H7 (cell line): ENCODE measurements at regions not wholly inside any gene's neighbourhood (a gene's known extent, or its start where the extent isn't known, plus 50 kb on each side); places are given as distances from the start of the nearest gene placed in this dataset.
"Not testable (repeated sequence)": the region's sequence is repeated elsewhere in the genome, so short reads cannot be mapped to it uniquely, and the experiment has no call there.

ENCODE experiments used
- DNase-seq: peaks from one replicate; pipeline ENCODE4 v3.0.0; 2012
- H3K27me3 ChIP-seq: 2 replicates; pipeline ENCODE4 v1.6.0; 2011; ENCODE audit warnings: mild to moderate bottlenecking, low read length; ENCODE audit not compliant: control insufficient read depth, insufficient read depth
- H3K36me3 ChIP-seq: replicated peaks from 2 replicates; pipeline ENCODE4 v1.5.1; 2011; ENCODE audit warnings: low read length; ENCODE audit not compliant: control insufficient read depth, insufficient read depth
- H3K4me3 ChIP-seq: 2 replicates; pipeline ENCODE4 v1.5.1; 2011; ENCODE audit warnings: low read depth, mild to moderate bottlenecking, control low read depth, low read length, moderate library complexity; ENCODE audit not compliant: insufficient read depth

DNA sequence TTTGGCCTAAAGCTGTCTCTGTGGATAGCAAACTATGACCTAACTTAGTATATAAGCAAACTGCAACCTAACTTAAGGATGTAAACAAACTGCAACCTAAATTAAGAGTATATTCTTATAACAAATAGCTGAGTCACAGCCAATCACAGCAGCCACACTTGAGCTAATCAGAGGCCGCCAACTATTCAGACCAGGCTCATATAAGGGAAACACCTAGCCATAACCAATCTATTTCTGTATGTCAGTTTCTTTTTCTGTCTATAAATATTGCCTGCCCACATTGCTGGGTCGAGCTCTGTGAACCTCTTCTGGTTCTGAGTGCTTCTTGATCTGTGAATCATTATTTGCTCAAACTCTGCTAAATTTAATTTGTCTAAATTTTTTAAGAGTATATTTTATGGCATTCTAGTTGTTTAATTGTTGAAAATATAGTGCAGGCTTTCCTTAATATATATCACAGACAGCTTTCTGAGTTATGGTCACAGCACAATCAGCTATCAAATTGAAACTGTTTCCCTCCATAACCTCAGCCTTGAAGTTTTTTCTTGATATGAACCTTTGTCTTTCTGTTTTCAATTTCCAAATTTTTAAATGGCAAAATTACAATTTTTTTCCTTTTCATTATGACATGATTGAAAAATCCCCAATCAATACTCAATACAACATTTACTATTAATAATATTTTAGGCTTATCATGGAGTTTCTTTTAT lies 327.1 kb upstream of the NUDT12 start:
- H3K27me3 ChIP-seq, result no peaks in the 10 kb centered on the region

DNA sequence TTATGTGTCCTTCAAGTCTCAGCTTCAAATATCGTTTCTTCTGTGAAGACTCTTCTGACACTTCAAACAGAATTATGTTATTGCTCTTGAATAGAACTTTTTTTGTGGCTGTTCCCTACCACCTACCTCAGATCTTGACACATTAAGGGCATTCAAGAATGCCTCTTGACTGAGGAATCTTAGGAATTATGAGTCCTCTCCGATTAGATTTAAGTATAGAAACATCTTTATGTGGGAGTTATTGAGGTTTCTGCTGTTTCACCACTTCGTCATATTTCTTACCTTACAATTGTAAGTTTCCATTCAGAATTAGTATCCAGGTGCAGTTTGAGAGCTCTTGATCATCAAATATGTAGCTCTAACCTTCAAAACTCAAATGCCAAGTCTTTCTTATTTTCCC lies 324.2 kb upstream of the NUDT12 start:
- Histone ChIP-seq H3K36me3 (no peaks in the 10 kb centered on the region), H3K27me3 (no peaks in the 10 kb centered on the region), H3K4me3 (no peak overlapping the region)
- no peak for DNase-seq

More for the DNA sequence above, 327.1 kb upstream of the NUDT12 start:
- Histone ChIP-seq H3K4me3 (no peak overlapping the region), H3K36me3 (no peaks in the 10 kb centered on the region)
- no peak for DNase-seq

DNA sequence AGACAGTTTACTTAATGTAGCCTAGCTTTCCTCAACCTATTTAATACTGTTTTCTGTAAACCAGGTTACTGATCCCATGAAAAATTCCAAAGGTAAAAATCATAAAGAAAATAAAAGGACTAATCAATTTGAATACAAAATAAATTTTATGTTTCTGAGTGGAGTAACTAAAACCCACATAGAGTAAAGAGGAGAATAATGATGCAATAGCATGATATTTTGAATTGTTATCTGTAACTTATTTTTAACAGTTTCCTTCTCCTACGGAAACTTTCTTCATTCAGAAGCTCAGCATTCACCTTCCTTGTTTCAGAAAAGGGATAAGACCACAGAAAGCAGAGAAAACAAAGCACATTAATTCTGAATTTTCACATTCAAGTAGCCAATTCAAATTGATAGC lies 320.6 kb upstream of the NUDT12 start:
- no peak for DNase-seq
- no peaks in the 10 kb centered on the region for H3K27me3 ChIP-seq

DNA sequence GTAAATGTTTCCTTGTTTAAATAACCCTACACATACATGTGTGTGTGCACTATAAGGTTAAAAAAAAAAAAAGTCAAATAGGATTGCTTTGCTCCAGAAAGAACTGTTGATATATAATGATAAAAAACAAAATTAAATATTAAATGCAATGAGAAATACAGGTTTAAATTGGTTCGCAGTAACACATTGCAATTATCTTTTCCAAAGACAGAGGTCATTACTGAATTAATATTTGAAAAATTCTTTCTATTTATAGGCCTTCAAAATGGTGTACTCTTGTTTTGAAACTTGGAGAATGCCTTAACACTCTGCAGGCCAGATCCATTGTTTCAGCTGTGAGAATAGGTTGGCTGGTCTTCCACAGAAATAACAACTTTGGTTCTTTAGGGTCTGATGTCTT lies 319.0 kb upstream of the NUDT12 start:
- DNase-seq, result no peak
- no peaks in the 10 kb centered on the region for H3K36me3 ChIP-seq
- H3K4me3 ChIP-seq, result no peak overlapping the region
- no peaks in the 10 kb centered on the region for H3K27me3 ChIP-seq

More for the DNA sequence above, 320.6 kb upstream of the NUDT12 start:
- H3K36me3 ChIP-seq, result no peaks in the 10 kb centered on the region
- H3K4me3 ChIP-seq, result no peak overlapping the region

DNA sequence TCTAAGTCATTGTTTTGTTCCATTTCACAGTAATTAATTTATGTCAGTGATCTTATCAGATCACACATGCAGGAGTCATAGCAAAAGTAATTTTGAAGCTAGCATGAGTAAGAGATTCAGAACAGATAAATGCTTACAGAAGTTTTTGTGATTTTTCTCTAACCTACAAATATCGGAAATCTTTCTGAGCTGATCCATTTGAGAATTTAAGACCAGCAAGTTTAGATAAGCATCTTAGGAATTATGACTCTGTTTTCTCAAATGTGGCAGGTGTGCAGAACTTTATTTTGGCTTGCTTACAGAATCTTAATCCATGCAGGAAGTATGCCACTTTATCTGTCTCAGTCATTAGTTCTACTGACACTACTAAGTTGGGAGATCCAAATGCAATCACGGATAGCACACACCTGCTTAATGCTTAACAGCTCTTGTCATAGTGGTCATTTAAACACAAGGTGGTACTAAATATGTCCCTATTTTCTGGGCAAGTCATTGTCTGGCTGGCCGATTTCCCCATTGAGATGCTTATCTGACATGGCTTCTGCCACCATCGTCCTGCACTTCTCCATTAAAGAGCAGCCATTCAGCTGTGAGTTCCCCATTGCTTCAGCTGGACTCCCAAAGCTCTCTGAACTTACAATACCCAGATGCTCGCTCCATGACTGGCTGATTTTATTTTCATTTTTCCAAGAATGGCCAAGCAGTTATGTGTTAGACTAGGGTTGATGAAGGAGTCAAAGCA lies 305.4 kb upstream of the NUDT12 start:
- H3K36me3 ChIP-seq, result no peaks in the 10 kb centered on the region
- no peak overlapping the region for H3K4me3 ChIP-seq
- H3K27me3 ChIP-seq, result no peaks in the 10 kb centered on the region
- no peak for DNase-seq

DNA sequence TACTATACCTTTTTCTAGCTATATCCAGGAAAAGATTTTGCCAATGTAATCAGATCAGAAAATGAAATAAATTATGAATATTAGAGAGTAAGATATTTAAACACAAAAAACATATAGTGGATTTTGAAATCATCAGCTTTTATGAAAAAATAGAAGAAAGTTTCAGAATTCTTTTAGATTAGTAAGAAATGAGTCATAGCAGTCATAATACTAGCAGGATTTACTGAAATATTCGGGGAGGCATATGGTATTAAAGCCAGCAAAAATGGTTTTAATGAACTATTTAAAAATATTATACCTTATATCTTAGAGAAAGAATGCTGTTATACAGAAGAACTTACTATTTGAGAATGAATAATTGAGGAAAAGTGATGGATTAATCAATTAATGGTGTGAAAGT lies 303.6 kb upstream of the NUDT12 start:
- DNase-seq, result no peak
- H3K36me3 ChIP-seq, result no peaks in the 10 kb centered on the region
- H3K27me3 ChIP-seq, result no peaks in the 10 kb centered on the region
- no peak overlapping the region for H3K4me3 ChIP-seq

DNA sequence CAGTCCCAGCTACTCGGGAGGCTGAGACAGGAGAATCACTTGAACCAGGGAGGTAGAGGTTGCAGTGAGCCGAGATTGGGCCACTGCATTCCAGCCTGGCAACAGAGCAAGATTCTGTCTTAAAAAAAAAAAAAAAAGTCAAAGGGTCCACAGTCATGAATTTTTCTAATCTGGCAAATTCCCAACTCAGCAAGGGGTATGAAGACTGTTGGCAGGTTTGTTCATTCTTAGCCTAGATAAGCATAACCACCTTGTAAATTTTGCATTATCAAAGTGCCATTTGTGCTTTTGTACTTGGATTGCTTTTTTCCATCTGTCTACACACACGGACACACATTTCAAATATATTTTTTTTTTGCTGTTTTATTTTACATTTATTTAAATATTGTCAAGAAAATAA lies 299.8 kb upstream of the NUDT12 start:
- no peak overlapping the region for H3K4me3 ChIP-seq
- no peak for DNase-seq
- no peaks in the 10 kb centered on the region for H3K36me3 ChIP-seq
- no peaks in the 10 kb centered on the region for H3K27me3 ChIP-seq

DNA sequence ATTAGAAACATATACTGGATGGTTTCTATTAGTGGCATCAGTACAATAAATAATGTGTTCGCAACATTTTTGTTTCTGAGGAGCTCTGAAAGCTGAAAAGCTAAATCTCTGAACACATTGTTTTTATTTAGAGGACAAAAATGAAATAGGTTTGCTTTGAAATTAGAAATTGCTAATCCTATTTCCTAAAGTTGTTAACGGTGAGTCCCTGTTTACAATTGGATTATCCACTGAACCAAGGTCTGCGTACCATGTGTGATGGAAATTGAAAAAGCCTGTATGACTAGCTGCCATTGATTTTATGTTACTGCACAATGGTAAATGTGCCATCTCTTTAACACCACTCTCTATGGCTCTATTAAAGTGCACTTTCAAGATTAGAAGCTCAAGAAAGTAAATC lies 297.7 kb upstream of the NUDT12 start:
- Histone ChIP-seq H3K36me3 (no peaks in the 10 kb centered on the region), H3K27me3 (no peaks in the 10 kb centered on the region), H3K4me3 (no peak overlapping the region)
- no peak for DNase-seq

DNA sequence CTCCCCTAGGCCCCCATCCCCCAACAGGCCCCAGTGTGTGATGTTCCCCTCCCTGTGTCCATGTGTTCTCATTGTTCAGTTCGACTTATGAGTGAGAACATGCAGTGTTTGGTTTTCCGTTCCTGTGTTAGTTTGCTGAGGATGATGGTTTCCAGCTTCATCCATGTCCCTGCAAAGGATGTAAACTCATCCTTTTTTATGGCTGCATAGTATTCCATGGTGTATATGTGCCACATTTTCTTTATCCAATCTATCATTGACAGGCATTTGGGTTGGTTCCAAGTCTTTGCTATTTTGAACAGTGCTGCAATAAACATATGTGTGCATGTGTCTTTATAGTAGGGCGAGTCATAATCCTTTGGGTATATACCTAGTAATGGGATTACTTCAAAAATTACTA lies 295.8 kb upstream of the NUDT12 start:
- not testable (repeated sequence) for H3K36me3 ChIP-seq, DNase-seq, H3K4me3 ChIP-seq, H3K27me3 ChIP-seq

DNA sequence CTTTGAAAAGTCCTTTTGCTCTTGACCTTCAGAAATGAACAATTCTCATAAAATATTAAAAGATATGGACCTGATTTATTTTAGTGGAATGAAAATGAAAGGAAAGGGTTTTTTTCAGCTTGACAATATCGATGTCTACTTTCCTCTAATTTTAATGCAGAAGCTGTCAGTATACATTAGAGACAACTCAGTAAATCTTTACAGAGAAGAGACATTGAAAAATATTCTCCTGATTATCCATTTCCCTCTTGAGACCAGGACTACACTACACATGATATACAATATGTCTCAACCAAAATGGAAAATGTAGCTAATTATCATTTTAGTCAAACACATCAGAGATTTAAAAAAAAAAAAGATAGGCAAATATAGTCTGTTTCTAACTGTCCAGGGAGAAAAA lies 288.5 kb upstream of the NUDT12 start:
- no peak overlapping the region for H3K4me3 ChIP-seq
- no peak for DNase-seq
- no peaks in the 10 kb centered on the region for H3K36me3 ChIP-seq
- H3K27me3 ChIP-seq, result no peaks in the 10 kb centered on the region

DNA sequence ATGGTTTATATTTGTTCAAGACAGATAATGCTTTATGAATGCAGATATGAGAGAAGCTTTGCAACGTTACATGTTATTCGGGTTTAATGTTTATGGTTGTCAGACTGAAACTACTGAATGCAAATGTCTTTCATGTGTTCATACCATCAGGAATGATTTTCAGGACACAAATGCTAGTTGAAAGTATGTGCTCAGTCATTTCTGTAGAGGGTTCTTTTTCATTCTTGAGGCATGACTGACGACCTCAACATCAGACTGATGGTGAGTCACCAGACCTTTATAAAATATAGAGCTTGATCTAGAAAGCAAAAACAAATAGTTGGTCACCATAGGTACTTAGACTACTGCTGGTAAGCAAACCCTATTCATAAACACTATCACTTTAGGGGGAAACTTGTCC lies 287.3 kb upstream of the NUDT12 start:
- no peaks in the 10 kb centered on the region for H3K27me3 ChIP-seq
- H3K36me3 ChIP-seq, result no peaks in the 10 kb centered on the region
- H3K4me3 ChIP-seq, result no peak overlapping the region
- DNase-seq, result no peak

- Histone ChIP-seq H3K27me3 (no peaks in the 10 kb centered on the region), H3K36me3 (no peaks in the 10 kb centered on the region), H3K4me3 (no peak overlapping the region)
- no peak for DNase-seq
Observed at GRCh38 chr5:103847060-103847459, 284.5 kb upstream of the NUDT12 start.

DNA sequence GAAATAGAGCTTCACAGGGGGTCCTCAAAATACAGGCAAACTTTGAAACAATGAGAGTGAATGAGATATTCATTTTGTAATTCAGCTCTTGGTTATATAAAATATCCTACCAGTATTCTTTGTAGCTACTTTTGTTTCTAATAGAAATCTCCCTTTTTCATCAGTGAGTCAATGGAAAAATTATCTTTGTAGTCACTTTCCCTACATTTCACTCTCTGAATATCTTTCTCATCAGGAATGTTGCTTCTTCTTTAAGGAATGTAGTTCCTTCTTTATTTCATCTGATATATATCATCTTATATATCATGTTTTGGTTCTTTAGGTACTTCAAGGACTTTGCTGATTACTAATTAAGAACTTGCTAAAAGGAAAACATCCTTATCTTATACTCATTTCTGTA lies 280.3 kb upstream of the NUDT12 start:
- Histone ChIP-seq H3K27me3 (no peaks in the 10 kb centered on the region), H3K4me3 (no peak overlapping the region), H3K36me3 (no peaks in the 10 kb centered on the region)
- DNase-seq, result no peak

- no peak overlapping the region for H3K4me3 ChIP-seq
- DNase-seq, result no peak
Observed at GRCh38 chr5:103840600-103840999, 278.0 kb upstream of the NUDT12 start.

GRCh38 chr5:103834216-103834615 lies 271.6 kb upstream of the NUDT12 start:
- Histone ChIP-seq H3K27me3 (no peaks in the 10 kb centered on the region), H3K36me3 (no peaks in the 10 kb centered on the region), H3K4me3 (no peak overlapping the region)
- DNase-seq, result no peak

More at GRCh38 chr5:103840600-103840999, 278.0 kb upstream of the NUDT12 start:
- no peaks in the 10 kb centered on the region for H3K36me3 ChIP-seq
- no peaks in the 10 kb centered on the region for H3K27me3 ChIP-seq
